ENCODE measurements at regions not wholly inside any gene's neighbourhood (a gene's known extent, or its start where the extent isn't known, plus 50 kb on each side); places are given as distances from the start of the nearest gene placed in this dataset.

- Histone ChIP-seq H4K8ac (ENCODE audit: low read depth in 2 of 2, low read length in 2 of 2) (no peak overlapping the region), H2BK5ac (ENCODE audit: low read depth, low read length, poor library complexity, severe bottlenecking) (no peak overlapping the region), H2BK15ac (ENCODE audit: low read depth, low read length) (no peak overlapping the region), H3K23ac (ENCODE audit: low read depth, low read length) (no peak overlapping the region), H3K27ac (ENCODE audit: insufficient read depth, low read length) (no peak overlapping the region), H2AFZ (replicated peaks; ENCODE audit: low read length, poor library complexity) (no peak overlapping the region), H3K4me3 (ENCODE audit: insufficient read depth, low read depth, low read length) (no peak overlapping the region), H2AK5ac (ENCODE audit: low read depth, low read length) (no peak overlapping the region), H2BK120ac (ENCODE audit: low read depth, low read length) (no peak overlapping the region), H3K4me2 (ENCODE audit: low read depth, low read length) (no peak overlapping the region), H3K27me3 (ENCODE audit: control insufficient read depth, insufficient read depth, low read length) (0 out of 2 replicates have a peak, but pooled peaks cover 1% of the 10 kb centered on the region), H3K9me3 (ENCODE audit: control insufficient read depth, insufficient read depth, low read length) (no peaks in the 10 kb centered on the region), H3K9me1 (ENCODE audit: insufficient read depth, low read length) (no peaks in the 10 kb centered on the region), H2AK9ac (replicated peaks; ENCODE audit: low read depth, low read length, poor library complexity) (no peak overlapping the region), H3K9ac (ENCODE audit: low read depth, low read length) (no peak overlapping the region), H3K56ac (ENCODE audit: extremely low read depth, insufficient read depth, low read length) (no peak overlapping the region), H3K18ac (ENCODE audit: low read depth, low read length) (no peak overlapping the region), H4K5ac (ENCODE audit: low read depth, low read length) (no peak overlapping the region), H3K4ac (ENCODE audit: low read depth, low read length) (no peak overlapping the region), H2BK20ac (ENCODE audit: low read depth, low read length) (no peak overlapping the region), H3K79me1 (ENCODE audit: low read depth in 1 of 2, low read length in 2 of 2) (no peaks in the 10 kb centered on the region), H3K14ac (replicated peaks; ENCODE audit: low read depth, low read length) (no peak overlapping the region), H4K20me1 (ENCODE audit: insufficient read depth, low read length) (no peaks in the 10 kb centered on the region), H3K36me3 (ENCODE audit: control insufficient read depth, insufficient read depth, low read length) (no peaks in the 10 kb centered on the region), H4K91ac (ENCODE audit: insufficient read depth, low read depth, low read length) (no peak overlapping the region), H3K4me1 (ENCODE audit: control insufficient read depth, insufficient read depth, low read length) (no peaks in the 10 kb centered on the region)
- intact Hi-C loops (cut with micrococcal nuclease) (no loop called here), dilution Hi-C loops (cut with HindIII; ENCODE audit: low sequenced_read_pairs, unreplicated experiment) (no loop called here), in situ Hi-C loops (cut with MboI; ENCODE audit: low sequenced_read_pairs) (no loop called here)
- BruUV-seq (replicated peaks), result no TSS peak
- ATAC-seq (ENCODE audit: low read depth) (no peak), DNase-seq (no peak)
- CTCF ChIA-PET, result no interaction called here
- 71% methylated on average over 5 of the region's 7 CpGs; no CpG with 5 or more reads in 1 of the 2 experiments for WGBS, 2 experiments (ENCODE audit: extremely low coverage in 2 of 2, insufficient read length in 1 of 2)
- POLR2A ChIA-PET (ENCODE audit: unreplicated experiment), result no interaction called here
- TF ChIP-seq NFE2L2 (IDR thresholded peaks at IDR 0.05; ENCODE audit: low read depth, low read length) (no peak), SMC3 (IDR thresholded peaks at IDR 0.05; ENCODE audit: low read depth, low read length) (no peak), CTCF (conservative IDR thresholded peaks at IDR 0.05; ENCODE audit: low read depth, low read length) (no peak), POLR2A (IDR thresholded peaks at IDR 0.05; ENCODE audit: low read depth, low read length) (no peak), RFX5 (IDR thresholded peaks at IDR 0.05; ENCODE audit: low read depth, low read length) (no peak)
These were observed 264.4 kb downstream of the SKAP2 start for GRCh38 chr7:26599982-26600381.
